H9 (cell line): ENCODE measurements at regions not wholly inside any gene's neighbourhood (a gene's known extent, or its start where the extent isn't known, plus 50 kb on each side); places are given as distances from the start of the nearest gene placed in this dataset.

ENCODE experiments used
- DNase-seq: peaks from one replicate; pipeline ENCODE4 v3.0.0-alpha.2; 2017
- H2AFZ ChIP-seq: one replicate; pipeline ENCODE4 v1.6.1; 2013; ENCODE audit warnings: mild to moderate bottlenecking, low read length, control low read depth, moderate library complexity
- H2AK5ac ChIP-seq: 2 replicates; pipeline ENCODE4 v1.6.1; 2013; ENCODE audit warnings: low read length, control low read depth, mixed read lengths; ENCODE audit not compliant: insufficient read length
- H2BK120ac ChIP-seq: one replicate; pipeline ENCODE4 v1.6.1; 2013; ENCODE audit warnings: low read depth, mild to moderate bottlenecking, low read length, control low read depth, inconsistent platforms; ENCODE audit not compliant: poor library complexity, severe bottlenecking
- H2BK12ac ChIP-seq: 2 replicates; pipeline ENCODE4 v1.6.1; 2013; ENCODE audit warnings: low read length, control low read depth, mixed read lengths, low read depth; ENCODE audit not compliant: insufficient read length
- H2BK15ac ChIP-seq: 2 replicates; pipeline ENCODE4 v1.6.1; 2013; ENCODE audit warnings: low read depth, low read length, control low read depth
- H2BK20ac ChIP-seq: one replicate; pipeline ENCODE4 v1.6.1; 2013; ENCODE audit warnings: low read depth, mild to moderate bottlenecking, low read length, control low read depth, inconsistent platforms; ENCODE audit not compliant: poor library complexity, severe bottlenecking
- H2BK5ac ChIP-seq: 2 replicates; pipeline ENCODE4 v1.6.1; 2013; ENCODE audit warnings: low read length, control low read depth, mixed read lengths; ENCODE audit not compliant: insufficient read length
- H3K14ac ChIP-seq: 2 replicates; pipeline ENCODE4 v1.6.1; 2013; ENCODE audit warnings: low read length, control low read depth; ENCODE audit not compliant: insufficient read depth
- H3K18ac ChIP-seq: 2 replicates; pipeline ENCODE4 v1.6.1; 2013; ENCODE audit warnings: low read depth, mild to moderate bottlenecking, mixed read lengths, low read length, control low read depth; ENCODE audit not compliant: insufficient read length
- H3K23ac ChIP-seq: 2 replicates; pipeline ENCODE4 v1.6.1; 2013; ENCODE audit warnings: low read length, control low read depth, mixed read lengths, low read depth; ENCODE audit not compliant: insufficient read length
- H3K23me2 ChIP-seq: 2 replicates; pipeline ENCODE4 v1.6.1; 2013; ENCODE audit warnings: low read depth, mild to moderate bottlenecking, mixed read lengths, low read length, control low read depth; ENCODE audit not compliant: insufficient read length, poor library complexity, severe bottlenecking
- H3K27ac ChIP-seq: 2 replicates; pipeline ENCODE4 v1.5.1; 2013; ENCODE audit warnings: low read length, control low read depth, mixed read lengths, low read depth; ENCODE audit not compliant: insufficient read length
- H3K27me3 ChIP-seq: 2 replicates; pipeline ENCODE4 v1.6.1; 2013; ENCODE audit warnings: low read length, control low read depth, inconsistent platforms; ENCODE audit not compliant: insufficient read depth
- H3K4ac ChIP-seq: 2 replicates; pipeline ENCODE4 v1.6.1; 2013; ENCODE audit warnings: low read depth, mild to moderate bottlenecking, control low read depth, inconsistent platforms, low read length, moderate library complexity
- H3K4me1 ChIP-seq: 2 replicates; pipeline ENCODE4 v1.6.1; 2013; ENCODE audit warnings: low read length, control low read depth, inconsistent platforms; ENCODE audit not compliant: insufficient read depth
- H3K4me2 ChIP-seq: 2 replicates; pipeline ENCODE4 v1.6.1; 2013; ENCODE audit warnings: low read length, control low read depth, mixed read lengths; ENCODE audit not compliant: insufficient read length, insufficient read depth
- H3K56ac ChIP-seq: 2 replicates; pipeline ENCODE4 v1.6.1; 2013; ENCODE audit warnings: low read depth, mild to moderate bottlenecking, mixed read lengths, low read length, control low read depth; ENCODE audit not compliant: insufficient read length
- H3K79me1 ChIP-seq: 2 replicates; pipeline ENCODE4 v1.6.1; 2013; ENCODE audit warnings: low read depth, mild to moderate bottlenecking, moderate library complexity, low read length, control low read depth, inconsistent platforms; ENCODE audit not compliant: insufficient read depth, poor library complexity, severe bottlenecking
- H3K79me2 ChIP-seq: 2 replicates; pipeline ENCODE4 v1.6.1; 2013; ENCODE audit warnings: low read length, control low read depth, inconsistent platforms; ENCODE audit not compliant: insufficient read depth
- H3K9ac ChIP-seq: 2 replicates; pipeline ENCODE4 v1.6.1; 2013; ENCODE audit warnings: low read length, control low read depth, mixed read lengths; ENCODE audit not compliant: insufficient read length; ENCODE audit errors: extremely low read depth
- H3K9me3 ChIP-seq: one replicate; pipeline ENCODE4 v1.6.1; 2013; ENCODE audit warnings: low read depth, low read length, inconsistent platforms; ENCODE audit not compliant: control insufficient read depth
- H3T11ph ChIP-seq: one replicate; pipeline ENCODE4 v1.6.1; 2013; ENCODE audit warnings: mild to moderate bottlenecking, low read length, control low read depth, inconsistent platforms
- H4K20me1 ChIP-seq: one replicate; pipeline ENCODE4 v1.6.1; 2013; ENCODE audit not compliant: control insufficient read depth, insufficient read length, insufficient read depth
- H4K5ac ChIP-seq: 2 replicates; pipeline ENCODE4 v1.6.1; 2013; ENCODE audit warnings: low read depth, mild to moderate bottlenecking, mixed read lengths, low read length, control low read depth; ENCODE audit not compliant: insufficient read length
- H4K8ac ChIP-seq: replicated peaks from 2 replicates; pipeline ENCODE4 v1.6.1; 2013; ENCODE audit warnings: low read length, control low read depth, mixed read lengths, low read depth; ENCODE audit not compliant: insufficient read length
- H4K91ac ChIP-seq: 2 replicates; pipeline ENCODE4 v1.6.1; 2013; ENCODE audit warnings: low read depth, mild to moderate bottlenecking, moderate library complexity, mixed read lengths, low read length, control low read depth; ENCODE audit not compliant: insufficient read length
- H3K27ac Mint-ChIP-seq, 3 experiments: 2 replicates in 2 of 3; 3 replicates in 1 of 3; pipeline ENCODE4 v1.8.0; 2020 to 2021; ENCODE audit warnings: mixed read lengths in 3 of 3, mild to moderate bottlenecking in 1 of 3, moderate library complexity in 1 of 3
- H3K27me3 Mint-ChIP-seq: 2 replicates; pipeline ENCODE4 v1.8.0; 2021; ENCODE audit warnings: low read depth, mild to moderate bottlenecking, moderate library complexity, mixed read lengths
- H3K36me3 Mint-ChIP-seq, 3 experiments: 2 replicates in 2 of 3; 3 replicates in 1 of 3; pipeline ENCODE4 v1.8.0; 2020 to 2021; ENCODE audit warnings: low read depth in 3 of 3, mixed read lengths in 3 of 3; ENCODE audit not compliant: insufficient read depth in 1 of 3
- H3K4me1 Mint-ChIP-seq, 2 experiments: 2 replicates each; pipeline ENCODE4 v1.8.0; 2020; ENCODE audit warnings: mixed read lengths in 2 of 2
- H3K4me3 Mint-ChIP-seq, 2 experiments: 2 replicates in 1 of 2; 3 replicates in 1 of 2; pipeline ENCODE4 v1.8.0; 2020 to 2021; ENCODE audit warnings: mild to moderate bottlenecking in 2 of 2, mixed read lengths in 2 of 2, moderate library complexity in 1 of 2
- H3K9me3 Mint-ChIP-seq, 2 experiments: 2 replicates in 1 of 2; 3 replicates in 1 of 2; pipeline ENCODE4 v1.8.0; 2020; ENCODE audit warnings: mild to moderate bottlenecking in 2 of 2, mixed read lengths in 2 of 2, moderate library complexity in 1 of 2
- WGBS: extraction: QIAGEN DNeasy Blood & Tissue Kit; methylation state at CpG from one replicate; pipeline ENCODE4 v1.1.7; 2013; ENCODE audit warnings: missing lambda C conversion rate, low lambda C conversion rate, mixed read lengths; ENCODE audit not compliant: insufficient read length; ENCODE audit errors: extremely low coverage; 5-methylcytosine and 5-hydroxymethylcytosine counted together
- TF ChIP-seq, protein P1 (sequence below): fragments of 200-600 bp; sonication (generic); conservative IDR thresholded peaks from 3 replicates; pipeline ENCODE4 v1.8.0; 2021; ENCODE audit warnings: antibody characterized with exemption, mild to moderate bottlenecking

DNA sequence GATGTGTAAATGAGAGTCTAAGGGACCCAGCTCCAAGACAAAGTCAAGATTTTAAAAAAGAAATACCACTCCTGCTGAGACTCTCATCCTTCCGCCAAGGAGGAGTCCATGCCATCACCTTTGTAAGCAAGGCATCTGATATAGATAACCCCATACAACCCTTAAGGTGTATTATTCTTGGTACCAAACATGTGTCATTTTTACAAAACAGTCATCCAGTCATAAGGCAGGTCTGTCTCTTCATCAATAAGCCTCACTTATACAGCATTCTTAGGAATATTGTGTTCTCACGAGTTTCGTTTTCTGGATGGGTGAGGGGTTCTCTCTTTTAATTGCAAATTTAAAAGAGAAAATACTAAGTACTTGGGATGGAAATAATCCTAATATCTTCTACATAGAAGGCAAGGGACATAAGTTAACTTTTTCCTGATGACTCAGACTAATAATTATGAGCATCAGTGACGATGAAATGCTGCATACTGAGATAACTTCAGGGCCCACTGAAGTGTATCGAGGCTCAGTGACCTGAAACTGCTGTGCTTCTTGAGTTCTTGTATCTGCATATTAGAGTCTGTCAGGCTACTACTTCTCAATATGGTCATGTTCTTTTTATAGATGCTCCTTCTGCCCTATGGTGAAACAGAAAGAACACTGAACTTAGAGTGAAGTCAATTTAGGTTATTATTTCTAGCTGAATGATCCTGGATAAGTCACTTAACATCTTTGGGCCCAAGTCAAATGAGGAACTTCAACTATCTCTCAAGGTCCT, 166.6 kb downstream of the KLF12 start:
- H3K9me3 ChIP-seq = no peaks in the 10 kb centered on the region

More for the DNA sequence above, 166.6 kb downstream of the KLF12 start:
- no peak overlapping the region for H2BK120ac ChIP-seq
- TF ChIP-seq, protein P1, sequence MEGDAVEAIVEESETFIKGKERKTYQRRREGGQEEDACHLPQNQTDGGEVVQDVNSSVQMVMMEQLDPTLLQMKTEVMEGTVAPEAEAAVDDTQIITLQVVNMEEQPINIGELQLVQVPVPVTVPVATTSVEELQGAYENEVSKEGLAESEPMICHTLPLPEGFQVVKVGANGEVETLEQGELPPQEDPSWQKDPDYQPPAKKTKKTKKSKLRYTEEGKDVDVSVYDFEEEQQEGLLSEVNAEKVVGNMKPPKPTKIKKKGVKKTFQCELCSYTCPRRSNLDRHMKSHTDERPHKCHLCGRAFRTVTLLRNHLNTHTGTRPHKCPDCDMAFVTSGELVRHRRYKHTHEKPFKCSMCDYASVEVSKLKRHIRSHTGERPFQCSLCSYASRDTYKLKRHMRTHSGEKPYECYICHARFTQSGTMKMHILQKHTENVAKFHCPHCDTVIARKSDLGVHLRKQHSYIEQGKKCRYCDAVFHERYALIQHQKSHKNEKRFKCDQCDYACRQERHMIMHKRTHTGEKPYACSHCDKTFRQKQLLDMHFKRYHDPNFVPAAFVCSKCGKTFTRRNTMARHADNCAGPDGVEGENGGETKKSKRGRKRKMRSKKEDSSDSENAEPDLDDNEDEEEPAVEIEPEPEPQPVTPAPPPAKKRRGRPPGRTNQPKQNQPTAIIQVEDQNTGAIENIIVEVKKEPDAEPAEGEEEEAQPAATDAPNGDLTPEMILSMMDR = no peak
- DNase-seq = no peak
- no peak overlapping the region for H3K4ac ChIP-seq
- no peak overlapping the region for H2BK15ac ChIP-seq
- no peaks in the 10 kb centered on the region for H3K9me3 Mint-ChIP-seq
- no peak overlapping the region for H3K9ac ChIP-seq
- H3K23ac ChIP-seq = no peak overlapping the region
- no peak overlapping the region for H3K27ac ChIP-seq
- no peak overlapping the region for H2AFZ ChIP-seq
- no peak overlapping the region for H3K18ac ChIP-seq
- peaks cover 7 to 10% of the 10 kb centered on the region in 2 experiments for H3K4me1 Mint-ChIP-seq
- no peaks in the 10 kb centered on the region for H3K27me3 ChIP-seq
- H3K27me3 Mint-ChIP-seq = no peaks in the 10 kb centered on the region
- no peak overlapping the region for H2BK5ac ChIP-seq
- H4K91ac ChIP-seq = no peak overlapping the region
- H3K79me2 ChIP-seq = no peaks in the 10 kb centered on the region
- no peak overlapping the region for H2BK12ac ChIP-seq
- no peak overlapping the region for H4K5ac ChIP-seq
- no peak overlapping the region for H3K4me2 ChIP-seq
- H3K4me3 Mint-ChIP-seq = no peak overlapping the region
- H2AK5ac ChIP-seq = no peak overlapping the region
- no peak overlapping the region for H3K56ac ChIP-seq
- no peaks in the 10 kb centered on the region for H3K79me1 ChIP-seq
- H4K8ac ChIP-seq = no peak overlapping the region
- peaks cover 2% of the 10 kb centered on the region; the same call in 1 of the 2 replicates for H3K4me1 ChIP-seq
- no peak overlapping the region for H3K14ac ChIP-seq
- H4K20me1 ChIP-seq = no peaks in the 10 kb centered on the region
- WGBS = no CpG with 5 or more reads among the region's 5 CpGs
- no peaks in the 10 kb centered on the region for H3K23me2 ChIP-seq
- H3K36me3 Mint-ChIP-seq = no peaks in the 10 kb centered on the region
- no peak overlapping the region for H3T11ph ChIP-seq
- H2BK20ac ChIP-seq = no peak overlapping the region
- H3K27ac Mint-ChIP-seq = no peak overlapping the region; a peak in 1 of 7 replicates
